ENCODE measurements at regions not wholly inside any gene's neighbourhood (a gene's known extent, or its start where the extent isn't known, plus 50 kb on each side); places are given as distances from the start of the nearest gene placed in this dataset.

GRCh38 chr14:35991356-35991755 lies 165.2 kb downstream of the BRMS1L start:
- H3K27me3 ChIP-seq (replicated peaks in 1 of 7) = no peaks in the 10 kb centered on the region
- H3K27ac ChIP-seq = no peak overlapping the region
- H3K9me3 ChIP-seq = no peaks in the 10 kb centered on the region
- H3K4me1 ChIP-seq = no peaks in the 10 kb centered on the region
- no peak for TF ChIP-seq POLR2A (IDR thresholded peaks at IDR 0.05)
- no peak for TF ChIP-seq POLR2AphosphoS5 (IDR thresholded peaks at IDR 0.05)
- TF ChIP-seq CTCF (IDR thresholded peaks at IDR 0.05 in 8 of 11, conservative IDR thresholded peaks at IDR 0.05 in 3 of 11) = no peak
- H3K4me3 ChIP-seq = no peak overlapping the region
- intact Hi-C loops (cut with DNase I; ENCODE audit: low total_unique reads) = no loop called here
- no peak for DNase-seq
- no peaks in the 10 kb centered on the region for H3K36me3 ChIP-seq

GRCh38 chr14:35989736-35990135 lies 163.6 kb downstream of the BRMS1L start:
- DNase-seq = no peak
- intact Hi-C loops (cut with DNase I; ENCODE audit: low total_unique reads) = no loop called here
- H3K9me3 ChIP-seq = no peaks in the 10 kb centered on the region
- H3K27ac ChIP-seq = no peak overlapping the region
- no peaks in the 10 kb centered on the region for H3K36me3 ChIP-seq
- 91 to 96% (median 94%) methylated on average over 4 of the region's 4 CpGs for WGBS, 5 donors
- no peaks in the 10 kb centered on the region for H3K4me1 ChIP-seq
- H3K27me3 ChIP-seq (replicated peaks in 1 of 7) = no peaks in the 10 kb centered on the region
- H3K4me3 ChIP-seq = no peak overlapping the region
- TF ChIP-seq CTCF (IDR thresholded peaks at IDR 0.05 in 8 of 11, conservative IDR thresholded peaks at IDR 0.05 in 3 of 11) (no peak), POLR2A (IDR thresholded peaks at IDR 0.05) (no peak), POLR2AphosphoS5 (IDR thresholded peaks at IDR 0.05) (no peak)

GRCh38 chr14:35988972-35989690 lies 163.0 kb downstream of the BRMS1L start:
- TF ChIP-seq CTCF (IDR thresholded peaks at IDR 0.05 in 8 of 11, conservative IDR thresholded peaks at IDR 0.05 in 3 of 11) (no peak), POLR2AphosphoS5 (IDR thresholded peaks at IDR 0.05) (no peak), POLR2A (IDR thresholded peaks at IDR 0.05) (no peak)
- 86 to 94% (median 88%) methylated on average over 11 to 12 of the region's 12 CpGs for WGBS, 5 donors
- no peaks in the 10 kb centered on the region for H3K4me1 ChIP-seq
- H3K27me3 ChIP-seq (replicated peaks in 1 of 7) = no peaks in the 10 kb centered on the region
- no peak overlapping the region for H3K27ac ChIP-seq
- no peaks in the 10 kb centered on the region for H3K36me3 ChIP-seq
- H3K9me3 ChIP-seq = no peaks in the 10 kb centered on the region
- no peak overlapping the region for H3K4me3 ChIP-seq
- intact Hi-C loops (cut with DNase I; ENCODE audit: low total_unique reads) = no loop called here
- no peak for DNase-seq

- WGBS, 5 donors = 80 to 93% (median 90%) methylated on average over 7 of the region's 7 CpGs
- Histone ChIP-seq H3K4me3 (no peak overlapping the region), H3K4me1 (no peaks in the 10 kb centered on the region), H3K27ac (no peak overlapping the region), H3K27me3 (replicated peaks in 1 of 7) (no peaks in the 10 kb centered on the region), H3K9me3 (no peaks in the 10 kb centered on the region), H3K36me3 (no peaks in the 10 kb centered on the region)
- intact Hi-C loops (cut with DNase I; ENCODE audit: low total_unique reads) = no loop called here
- TF ChIP-seq POLR2AphosphoS5 (IDR thresholded peaks at IDR 0.05) (no peak), POLR2A (IDR thresholded peaks at IDR 0.05) (no peak), CTCF (IDR thresholded peaks at IDR 0.05 in 8 of 11, conservative IDR thresholded peaks at IDR 0.05 in 3 of 11) (no peak)
- DNase-seq = no peak
Observed at GRCh38 chr14:35988550-35988949, 162.4 kb downstream of the BRMS1L start.

Measured in spleen (tissue), 11 donors.